Lower leg skin (tissue), 3 donors: ENCODE measurements at regions not wholly inside any gene's neighbourhood (a gene's known extent, or its start where the extent isn't known, plus 50 kb on each side); places are given as distances from the start of the nearest gene placed in this dataset.

ENCODE experiments used
- CTCF ChIP-seq, 3 donors: fragments of 450-650 bp; IDR thresholded peaks; one replicate each; pipeline ENCODE4 v1.5.1; 2016; ENCODE audit warnings: antibody characterized with exemption in 3 of 3, mild to moderate bottlenecking in 3 of 3, moderate library complexity in 2 of 3
- POLR2A ChIP-seq, 2 donors: fragments of 450-650 bp; IDR thresholded peaks; one replicate each; pipeline ENCODE4 v1.6.1; 2016 to 2017; ENCODE audit warnings: antibody characterized with exemption in 2 of 2, mild to moderate bottlenecking in 1 of 2, moderate library complexity in 1 of 2

GRCh38 chr4:18314731-18315130 lies 293.2 kb upstream of the LCORL start:
- no peak for TF ChIP-seq CTCF (IDR thresholded peaks at IDR 0.05)
- TF ChIP-seq POLR2A (IDR thresholded peaks at IDR 0.05), result no peak
